ENCODE measurements at regions not wholly inside any gene's neighbourhood (a gene's known extent, or its start where the extent isn't known, plus 50 kb on each side); places are given as distances from the start of the nearest gene placed in this dataset.

DNA sequence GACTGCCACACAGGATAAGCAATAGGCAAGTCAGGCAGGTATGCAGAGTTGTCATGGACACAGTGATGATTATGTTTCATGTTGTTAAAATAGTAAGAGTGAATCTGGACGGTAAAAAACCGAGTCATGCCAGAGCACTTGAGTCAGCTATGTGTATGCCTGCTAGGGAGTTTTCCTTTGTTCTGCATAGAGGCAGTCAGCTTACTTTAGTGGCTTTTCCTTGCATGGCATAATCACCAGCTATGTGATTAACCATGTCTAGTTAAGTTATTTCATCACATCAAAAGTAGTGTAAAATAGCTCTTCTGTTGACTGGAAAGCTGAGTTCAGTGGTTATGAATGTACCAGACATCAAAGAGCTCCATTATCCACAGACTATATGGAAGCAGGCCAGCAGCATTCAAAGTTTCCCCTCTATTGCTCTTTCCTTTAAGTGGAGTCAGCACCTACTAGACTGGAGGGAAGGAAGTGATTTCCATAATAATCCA lies 989.8 kb downstream of the TLE1 start (continued):
- TF ChIP-seq ZBTB40 (IDR thresholded peaks at IDR 0.05; ENCODE audit: borderline replicate concordance) (no peak), GATAD2B (conservative IDR thresholded peaks at IDR 0.05; ENCODE audit: low read depth) (no peak), NR2C1 (IDR thresholded peaks at IDR 0.05) (no peak)
- TF ChIP-seq, protein P1, sequence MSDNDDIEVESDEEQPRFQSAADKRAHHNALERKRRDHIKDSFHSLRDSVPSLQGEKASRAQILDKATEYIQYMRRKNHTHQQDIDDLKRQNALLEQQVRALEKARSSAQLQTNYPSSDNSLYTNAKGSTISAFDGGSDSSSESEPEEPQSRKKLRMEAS (IDR thresholded peaks at IDR 0.05; ENCODE audit: low read depth, low read length) = no peak

DNA sequence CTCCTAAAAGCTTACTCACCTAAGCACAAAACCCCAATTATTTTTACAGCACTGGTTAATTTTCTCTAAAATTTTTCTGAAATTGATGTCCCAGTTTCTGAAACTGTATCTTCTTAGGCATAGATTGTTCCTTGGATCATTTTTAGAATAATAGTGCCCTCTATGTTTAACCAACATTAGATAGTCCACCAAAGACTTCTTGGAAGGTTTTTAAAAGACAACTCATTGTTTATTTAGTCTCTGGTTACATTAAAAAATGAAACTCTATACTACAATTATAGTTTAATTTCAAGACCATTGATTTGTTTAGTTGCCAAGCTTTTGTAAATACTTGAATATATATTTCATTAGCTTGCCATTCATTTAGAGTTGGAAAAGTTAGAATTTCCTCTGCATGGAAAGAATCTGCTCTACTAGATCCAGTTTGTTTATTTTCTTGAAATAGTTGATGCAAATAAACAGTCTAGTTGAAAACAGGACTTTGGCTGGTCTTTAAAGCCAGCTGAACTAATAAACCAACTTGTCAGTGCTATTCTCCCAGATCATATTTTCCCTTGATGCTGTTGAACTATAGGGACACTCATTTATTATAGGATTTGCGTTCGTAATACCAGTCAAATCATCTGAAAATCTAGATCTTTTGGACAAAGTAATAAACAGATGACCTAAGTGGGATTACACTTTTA lies 990.5 kb downstream of the TLE1 start:
- FAIRE-seq (no peak), DNase-seq (ENCODE audit: low read depth, low spot score) (no peak), ATAC-seq (no peak)
- CTCF ChIA-PET = interaction anchor here (0.7 to 1.4 kb wide), 2 partner anchors 10 to 11 kb away, joined by 3 to 4 read pairs; no protein-coding TSS in a partner anchor
- intact Hi-C loops (cut with micrococcal nuclease; ENCODE audit: unreplicated experiment) = no loop called here
- no peaks in the 10 kb centered on the region for H3K79me2 ChIP-seq (ENCODE audit: control insufficient read depth, insufficient read depth, low read length)
- H3K27ac ChIP-seq (ENCODE audit: control insufficient read depth, insufficient read depth) = no peak overlapping the region
- no peaks in the 10 kb centered on the region for H3K27me3 ChIP-seq (replicated peaks in 1 of 2; ENCODE audit: control insufficient read depth in 2 of 2, insufficient read depth in 2 of 2, low read length in 1 of 2)
- SMC1A ChIA-PET (ENCODE audit: uncharacterized antibody, unreplicated experiment) = interaction anchor here (1.0 kb wide), 1 partner anchor 9 kb away, joined by 3 read pairs; no protein-coding TSS in a partner anchor
- BruUV-seq (replicated peaks) = no TSS peak
- H4K20me1 ChIP-seq (ENCODE audit: control insufficient read depth, insufficient read depth) = no peaks in the 10 kb centered on the region
- no peak overlapping the region for H2AFZ ChIP-seq (ENCODE audit: control insufficient read depth, low read depth, low read length)
- no peaks in the 10 kb centered on the region for H3K4me1 ChIP-seq (ENCODE audit: control insufficient read depth, insufficient read depth, low read length)
- no peaks in the 10 kb centered on the region for H3K36me3 ChIP-seq (ENCODE audit: control insufficient read depth in 2 of 2, insufficient read depth in 2 of 2, low read length in 1 of 2)
- no peaks in the 10 kb centered on the region for H3K9me3 ChIP-seq (replicated peaks; ENCODE audit: control insufficient read depth, insufficient read depth, low read length)
- TF ChIP-seq, protein P2, sequence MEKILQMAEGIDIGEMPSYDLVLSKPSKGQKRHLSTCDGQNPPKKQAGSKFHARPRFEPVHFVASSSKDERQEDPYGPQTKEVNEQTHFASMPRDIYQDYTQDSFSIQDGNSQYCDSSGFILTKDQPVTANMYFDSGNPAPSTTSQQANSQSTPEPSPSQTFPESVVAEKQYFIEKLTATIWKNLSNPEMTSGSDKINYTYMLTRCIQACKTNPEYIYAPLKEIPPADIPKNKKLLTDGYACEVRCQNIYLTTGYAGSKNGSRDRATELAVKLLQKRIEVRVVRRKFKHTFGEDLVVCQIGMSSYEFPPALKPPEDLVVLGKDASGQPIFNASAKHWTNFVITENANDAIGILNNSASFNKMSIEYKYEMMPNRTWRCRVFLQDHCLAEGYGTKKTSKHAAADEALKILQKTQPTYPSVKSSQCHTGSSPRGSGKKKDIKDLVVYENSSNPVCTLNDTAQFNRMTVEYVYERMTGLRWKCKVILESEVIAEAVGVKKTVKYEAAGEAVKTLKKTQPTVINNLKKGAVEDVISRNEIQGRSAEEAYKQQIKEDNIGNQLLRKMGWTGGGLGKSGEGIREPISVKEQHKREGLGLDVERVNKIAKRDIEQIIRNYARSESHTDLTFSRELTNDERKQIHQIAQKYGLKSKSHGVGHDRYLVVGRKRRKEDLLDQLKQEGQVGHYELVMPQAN (conservative IDR thresholded peaks at IDR 0.05) = no peak
- TF ChIP-seq TARDBP (IDR thresholded peaks at IDR 0.05; ENCODE audit: borderline replicate concordance) = no peak
- TF ChIP-seq CBX5 (IDR thresholded peaks at IDR 0.05; ENCODE audit: low read depth) = no peak
- no peak for TF ChIP-seq SIN3A (IDR thresholded peaks at IDR 0.05; ENCODE audit: low read depth, low read length)
- TF ChIP-seq, protein P1 (IDR thresholded peaks at IDR 0.05; ENCODE audit: low read depth, low read length) = no peak
- no peak for TF ChIP-seq ZNF24 (IDR thresholded peaks at IDR 0.05)
- TF ChIP-seq BCL11A (IDR thresholded peaks at IDR 0.05; ENCODE audit: low read depth, low read length) = no peak
- TF ChIP-seq HDAC2 (IDR thresholded peaks at IDR 0.05) = no peak
- no peak for TF ChIP-seq EZH2 (IDR thresholded peaks at IDR 0.05; ENCODE audit: borderline replicate concordance, control insufficient read depth, low read depth, low read length)
- H3K4me2 ChIP-seq (ENCODE audit: control insufficient read depth, insufficient read depth) = no peak overlapping the region
- RAD21 ChIA-PET (ENCODE audit: unreplicated experiment) = no interaction called here
- POLR2A ChIA-PET = no interaction called here
- H3K4me3 ChIP-seq = no peak overlapping the region
- WGBS (ENCODE audit: insufficient coverage, insufficient replicate concordance, low lambda C conversion rate, missing lambda C conversion rate) = 11% methylated on average over 2 of the region's 2 CpGs
- H3K9ac ChIP-seq (ENCODE audit: control insufficient read depth, insufficient read depth, low read length) = no peak overlapping the region
- in situ Hi-C loops (cut with MboI) = no loop called here

All from GM12878 (cell line).